KOPT-K1 (cell line): ENCODE measurements at regions not wholly inside any gene's neighbourhood (a gene's known extent, or its start where the extent isn't known, plus 50 kb on each side); places are given as distances from the start of the nearest gene placed in this dataset.

Experiments used
- H3K27ac ChIP-seq: fragments of 200-600 bp; sonication (generic); 2 replicates; pipeline ENCODE4 v1.5.1; 2016; ENCODE audit warnings: antibody characterized with exemption, mild to moderate bottlenecking, low read depth, low read length; ENCODE audit not compliant: poor library complexity, severe bottlenecking
- H3K36me3 ChIP-seq: fragments of 200-600 bp; sonication (generic); 2 replicates; pipeline ENCODE4 v1.5.1; 2017; ENCODE audit warnings: antibody characterized with exemption, mild to moderate bottlenecking, low read length, moderate library complexity; ENCODE audit not compliant: insufficient read depth
- H3K9me3 ChIP-seq: fragments of 200-600 bp; sonication (generic); 2 replicates; pipeline ENCODE4 v1.5.1; 2017; ENCODE audit warnings: antibody characterized with exemption, low read length, mild to moderate bottlenecking; ENCODE audit not compliant: insufficient read depth, poor library complexity, severe bottlenecking

- H3K27ac ChIP-seq, result no peak overlapping the region
- no peaks in the 10 kb centered on the region for H3K36me3 ChIP-seq
- H3K9me3 ChIP-seq, result no peaks in the 10 kb centered on the region
Observed at GRCh38 chr20:60591172-60591799, 633.1 kb downstream of the CDH26 start.

GRCh38 chr20:60598528-60598927 lies 640.3 kb downstream of the CDH26 start:
- Histone ChIP-seq H3K36me3 (no peaks in the 10 kb centered on the region), H3K9me3 (no peaks in the 10 kb centered on the region), H3K27ac (no peak overlapping the region)

GRCh38 chr20:60599381-60599780 lies 641.2 kb downstream of the CDH26 start:
- Histone ChIP-seq H3K36me3 (no peaks in the 10 kb centered on the region), H3K9me3 (no peaks in the 10 kb centered on the region)

GRCh38 chr20:60600036-60600435 lies 641.8 kb downstream of the CDH26 start:
- Histone ChIP-seq H3K9me3 (no peaks in the 10 kb centered on the region), H3K27ac (no peak overlapping the region), H3K36me3 (no peaks in the 10 kb centered on the region)

More at GRCh38 chr20:60599381-60599780, 641.2 kb downstream of the CDH26 start:
- H3K27ac ChIP-seq, result no peak overlapping the region

GRCh38 chr20:60624066-60624465 lies 628.0 kb upstream of the CDH4 start:
- Histone ChIP-seq H3K27ac (no peak overlapping the region), H3K9me3 (no peaks in the 10 kb centered on the region), H3K36me3 (no peaks in the 10 kb centered on the region)

- Histone ChIP-seq H3K36me3 (no peaks in the 10 kb centered on the region), H3K27ac (no peak overlapping the region), H3K9me3 (no peaks in the 10 kb centered on the region)
Observed at GRCh38 chr20:60627751-60628565, 624.1 kb upstream of the CDH4 start.

GRCh38 chr20:60628749-60629148 lies 623.3 kb upstream of the CDH4 start:
- Histone ChIP-seq H3K36me3 (no peaks in the 10 kb centered on the region), H3K27ac (no peak overlapping the region), H3K9me3 (no peaks in the 10 kb centered on the region)

GRCh38 chr20:60629206-60629605 lies 622.9 kb upstream of the CDH4 start:
- H3K36me3 ChIP-seq, result no peaks in the 10 kb centered on the region
- H3K27ac ChIP-seq, result no peak overlapping the region
- H3K9me3 ChIP-seq, result no peaks in the 10 kb centered on the region

GRCh38 chr20:60630609-60631008 lies 621.5 kb upstream of the CDH4 start:
- no peak overlapping the region for H3K27ac ChIP-seq
- no peaks in the 10 kb centered on the region for H3K9me3 ChIP-seq
- H3K36me3 ChIP-seq, result no peaks in the 10 kb centered on the region

- no peaks in the 10 kb centered on the region for H3K36me3 ChIP-seq
- no peaks in the 10 kb centered on the region for H3K9me3 ChIP-seq
- no peak overlapping the region for H3K27ac ChIP-seq
Observed at GRCh38 chr20:60631585-60632287, 620.3 kb upstream of the CDH4 start.

- H3K36me3 ChIP-seq, result no peaks in the 10 kb centered on the region
- no peak overlapping the region for H3K27ac ChIP-seq
- no peaks in the 10 kb centered on the region for H3K9me3 ChIP-seq
Observed at GRCh38 chr20:60632391-60633262, 619.4 kb upstream of the CDH4 start.

- H3K36me3 ChIP-seq, result no peaks in the 10 kb centered on the region
- H3K27ac ChIP-seq, result no peak overlapping the region
Observed at GRCh38 chr20:60634491-60635172, 617.4 kb upstream of the CDH4 start.

GRCh38 chr20:60636417-60636816 lies 615.6 kb upstream of the CDH4 start:
- H3K36me3 ChIP-seq, result no peaks in the 10 kb centered on the region

More at GRCh38 chr20:60634491-60635172, 617.4 kb upstream of the CDH4 start:
- no peaks in the 10 kb centered on the region for H3K9me3 ChIP-seq

GRCh38 chr20:60637801-60638200 lies 614.3 kb upstream of the CDH4 start:
- Histone ChIP-seq H3K27ac (no peak overlapping the region), H3K36me3 (no peaks in the 10 kb centered on the region), H3K9me3 (no peaks in the 10 kb centered on the region)

More at GRCh38 chr20:60636417-60636816, 615.6 kb upstream of the CDH4 start:
- Histone ChIP-seq H3K27ac (no peak overlapping the region), H3K9me3 (no peaks in the 10 kb centered on the region)
